HG02678 (cell line): ENCODE measurements at regions not wholly inside any gene's neighbourhood (a gene's known extent, or its start where the extent isn't known, plus 50 kb on each side); places are given as distances from the start of the nearest gene placed in this dataset.

Experiments used
- ATAC-seq: cut with Tn5 transposase; IDR thresholded peaks from one replicate; pipeline ENCODE4 v1.9.1; 2021; ENCODE audit warnings: mild to moderate bottlenecking, moderate library complexity; ENCODE audit not compliant: unreplicated experiment

- no peak for ATAC-seq
Observed at GRCh38 chr3:8444883-8445282, 56.7 kb upstream of the LMCD1 start.

GRCh38 chr3:8445861-8446260 lies 55.8 kb upstream of the LMCD1 start:
- no peak for ATAC-seq

- ATAC-seq, result no peak
Observed at GRCh38 chr3:8446845-8447244, 54.8 kb upstream of the LMCD1 start.

GRCh38 chr3:8450618-8451017 lies 51.0 kb upstream of the LMCD1 start:
- ATAC-seq, result no peak

GRCh38 chr3:8451696-8452095 lies 49.9 kb upstream of the LMCD1 start:
- ATAC-seq, result no peak
